H1 (cell line): ENCODE measurements at regions not wholly inside any gene's neighbourhood (a gene's known extent, or its start where the extent isn't known, plus 50 kb on each side); places are given as distances from the start of the nearest gene placed in this dataset.

ENCODE experiments used
- TAF1 ChIP-seq: IDR thresholded peaks from 2 replicates; pipeline ENCODE4 v1.6.1; 2011; ENCODE audit warnings: mild to moderate bottlenecking, low read depth, low read length

- no peak for TF ChIP-seq TAF1
These were observed 105.3 kb upstream of the HSD17B12 start (continued) for GRCh38 chr11:43574949-43575912.
